GM12878 (cell line): ENCODE measurements at regions not wholly inside any gene's neighbourhood (a gene's known extent, or its start where the extent isn't known, plus 50 kb on each side); places are given as distances from the start of the nearest gene placed in this dataset.

ENCODE experiments used
- ATAC-seq: fragments of 200-7000 bp; cut with Tn5 transposase; 3 replicates; pipeline ENCODE4 v1.9.1; 2020; ENCODE audit warnings: mild to moderate bottlenecking, moderate library complexity
- BruUV-seq: library from RNA; stranded (reverse); fragments of 400-500 nt; replicated peaks from 2 replicates; lab custom pipeline; 2021; lab: Mats Ljungman, UMichigan
- CTCF ChIA-PET: fragments of 300-600 bp; sonication (Branson Sonifier 250); formaldehyde crosslinking; extraction: SDS; loops from one replicate; lab custom pipeline; 2021; ENCODE audit warnings: inconsistent platforms; lab: Yijun Ruan, JAX
- POLR2A ChIA-PET: fragments of 350-600 bp; formaldehyde crosslinking; extraction: SDS; loops from one replicate; lab custom pipeline; 2021; ENCODE audit warnings: inconsistent platforms; lab: Charles Lee
- RAD21 ChIA-PET: fragments of 300-600 bp; sonication (Branson Sonifier 250); formaldehyde crosslinking; loops from one replicate; lab custom pipeline; 2023; ENCODE audit warnings: antibody characterized with exemption; ENCODE audit not compliant: unreplicated experiment; lab: Charles Lee
- SMC1A ChIA-PET: fragments of 300-600 bp; sonication (Branson Sonifier 250); formaldehyde crosslinking; loops from one replicate; lab custom pipeline; 2023; ENCODE audit not compliant: unreplicated experiment, uncharacterized antibody; lab: Charles Lee
- DNase-seq: peaks from one replicate; pipeline ENCODE4 v3.0.0-alpha.2; 2011; ENCODE audit warnings: low read depth, low spot score
- FAIRE-seq: peaks from 3 replicates; lab custom pipeline; 2011; peaks lifted over from hg19 to GRCh38; lab: Jason Lieb, UNC
- H2AFZ ChIP-seq: 2 replicates; pipeline ENCODE4 v1.6.0; 2011; ENCODE audit warnings: low read depth, low read length, control low read depth; ENCODE audit not compliant: control insufficient read depth
- H3K27ac ChIP-seq: 2 replicates; pipeline ENCODE4 v1.5.1; 2011; ENCODE audit warnings: control low read depth; ENCODE audit not compliant: control insufficient read depth, insufficient read depth
- H3K27me3 ChIP-seq, 2 experiments: replicated peaks in 1 of 2; 2 replicates each; pipeline versions ENCODE4 v1.6.0 to v1.6.1; 2011; ENCODE audit warnings: low read length in 1 of 2; ENCODE audit not compliant: control insufficient read depth in 2 of 2, insufficient read depth in 2 of 2
- H3K36me3 ChIP-seq, 2 experiments: 2 replicates each; pipeline ENCODE4 v1.5.1; 2011; ENCODE audit warnings: low read length in 1 of 2; ENCODE audit not compliant: control insufficient read depth in 2 of 2, insufficient read depth in 2 of 2
- H3K4me1 ChIP-seq: 2 replicates; pipeline ENCODE4 v1.6.1; 2011; ENCODE audit warnings: mild to moderate bottlenecking, low read length, moderate library complexity, mixed read lengths; ENCODE audit not compliant: control insufficient read depth, insufficient read depth
- H3K4me2 ChIP-seq: 2 replicates; pipeline ENCODE4 v1.6.0; 2011; ENCODE audit warnings: control low read depth; ENCODE audit not compliant: control insufficient read depth, insufficient read depth
- H3K4me3 ChIP-seq: fragments of 200-600 bp; sonication (generic); 2 replicates; pipeline ENCODE4 v1.5.1; 2016
- H3K79me2 ChIP-seq: 2 replicates; pipeline ENCODE4 v1.6.0; 2011; ENCODE audit warnings: low read length; ENCODE audit not compliant: control insufficient read depth, insufficient read depth
- H3K9ac ChIP-seq: 2 replicates; pipeline ENCODE4 v1.8.0; 2011; ENCODE audit warnings: low read length, control low read depth, mixed read lengths; ENCODE audit not compliant: control insufficient read depth, insufficient read depth
- H3K9me3 ChIP-seq: replicated peaks from 3 replicates; pipeline ENCODE4 v1.5.1; 2011; ENCODE audit warnings: mild to moderate bottlenecking, low read length; ENCODE audit not compliant: control insufficient read depth, insufficient read depth
- H4K20me1 ChIP-seq: 2 replicates; pipeline ENCODE4 v1.6.0; 2011; ENCODE audit not compliant: control insufficient read depth, insufficient read depth
- EP300 ChIP-seq, 2 experiments: fragments of 150-350 bp in 1 of 2; IDR thresholded peaks; 2 replicates each; pipeline ENCODE4 v1.6.1; 2011 to 2012; ENCODE audit warnings: low read depth in 2 of 2, low read length in 2 of 2, borderline replicate concordance in 1 of 2, improper control_type of control experiment in 1 of 2, inconsistent platforms in 1 of 2; ENCODE audit not compliant: control insufficient read depth in 1 of 2
- IRF4 ChIP-seq: IDR thresholded peaks from 2 replicates; pipeline ENCODE4 v1.6.1; 2011; ENCODE audit warnings: low read depth, low read length
- NR2C2 ChIP-seq: IDR thresholded peaks from 2 replicates; pipeline ENCODE4 v1.6.1; 2011; ENCODE audit warnings: borderline replicate concordance, low read depth; ENCODE audit not compliant: control insufficient read depth, insufficient read length
- SIX5 ChIP-seq: IDR thresholded peaks from 2 replicates; pipeline ENCODE4 v1.6.1; 2011; ENCODE audit warnings: mild to moderate bottlenecking, low read depth, low read length, moderate library complexity; ENCODE audit not compliant: severe bottlenecking
- SRF ChIP-seq, 2 experiments: IDR thresholded peaks; 2 replicates each; pipeline ENCODE4 v1.6.1; 2011; ENCODE audit warnings: low read depth in 2 of 2, low read length in 2 of 2, mild to moderate bottlenecking in 1 of 2, moderate library complexity in 1 of 2
- YBX1 ChIP-seq: fragments of 450-650 bp; IDR thresholded peaks from 2 replicates; pipeline ENCODE4 v1.6.1; 2016; ENCODE audit warnings: antibody characterized with exemption
- WGBS: methylation state at CpG from one replicate; pipeline ENCODE4 v1.1.6; 2016; ENCODE audit warnings: low lambda C conversion rate; ENCODE audit not compliant: insufficient replicate concordance, insufficient coverage; ENCODE audit errors: missing lambda C conversion rate; 5-methylcytosine and 5-hydroxymethylcytosine counted together
- in situ Hi-C: fragments of 300-500 bp; cut with MboI; formaldehyde crosslinking; loops from 9 replicates; pipeline ENCODE4 v1.14.3; 2018; ENCODE audit warnings: mixed read lengths
- intact Hi-C: fragments of 100-400 bp; cut with micrococcal nuclease; formaldehyde crosslinking; loops from one replicate; pipeline ENCODE4 v1.14.2; 2022; ENCODE audit not compliant: unreplicated experiment

DNA sequence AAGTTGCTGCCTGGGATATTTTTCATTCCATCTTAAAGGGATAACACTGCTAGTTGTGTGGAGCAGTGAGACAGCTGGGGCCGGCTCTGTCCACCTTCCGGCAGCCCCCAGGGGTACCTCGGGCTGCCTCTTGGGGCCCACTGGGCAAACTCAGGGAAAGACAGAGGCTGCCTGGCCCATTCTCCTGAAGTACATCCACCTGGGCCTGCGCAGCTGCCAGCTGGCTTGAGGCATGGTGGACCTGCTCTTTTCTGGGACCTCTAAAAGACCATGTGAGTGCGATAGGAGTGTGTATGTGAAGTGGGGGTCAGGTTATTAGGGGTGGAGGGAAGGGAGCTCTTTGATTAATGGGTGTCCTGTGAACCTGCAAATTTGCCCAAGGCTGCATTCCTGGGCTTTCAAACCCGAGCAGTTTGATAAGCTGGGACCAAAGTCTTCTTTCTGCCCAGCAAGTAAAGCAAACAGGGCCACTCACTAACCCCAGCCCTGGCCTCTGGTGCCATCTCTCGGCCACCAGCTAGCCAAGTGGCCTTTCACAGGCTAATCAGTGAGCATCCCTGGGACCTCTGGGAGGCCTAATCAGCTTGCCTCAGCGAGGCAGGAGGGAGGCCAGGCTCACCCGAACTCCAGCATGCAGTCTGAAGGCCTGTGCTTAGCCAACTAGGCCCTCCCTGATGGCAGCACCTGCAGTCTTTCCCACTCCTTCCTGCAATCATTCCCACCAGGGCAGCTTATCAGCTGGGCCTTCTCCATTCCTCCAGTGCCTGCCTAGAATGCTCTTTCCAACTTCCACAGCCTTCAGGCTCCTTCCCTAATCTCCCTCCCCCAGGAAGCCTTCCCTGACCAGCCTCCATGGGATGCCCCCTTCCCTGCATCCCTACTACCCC, 954.7 kb upstream of the ZNF722 start (continued):
- TF ChIP-seq NR2C2 (no peak), SIX5 (no peak), EP300 (IDR thresholded peaks at IDR 0.05; ENCODE audit: borderline replicate concordance in 1 of 2, control insufficient read depth in 1 of 2, low read depth in 2 of 2, low read length in 2 of 2) (no peak), SRF (IDR thresholded peaks at IDR 0.05; ENCODE audit: low read depth in 2 of 2, low read length in 2 of 2) (no peak), IRF4 (no peak)

DNA sequence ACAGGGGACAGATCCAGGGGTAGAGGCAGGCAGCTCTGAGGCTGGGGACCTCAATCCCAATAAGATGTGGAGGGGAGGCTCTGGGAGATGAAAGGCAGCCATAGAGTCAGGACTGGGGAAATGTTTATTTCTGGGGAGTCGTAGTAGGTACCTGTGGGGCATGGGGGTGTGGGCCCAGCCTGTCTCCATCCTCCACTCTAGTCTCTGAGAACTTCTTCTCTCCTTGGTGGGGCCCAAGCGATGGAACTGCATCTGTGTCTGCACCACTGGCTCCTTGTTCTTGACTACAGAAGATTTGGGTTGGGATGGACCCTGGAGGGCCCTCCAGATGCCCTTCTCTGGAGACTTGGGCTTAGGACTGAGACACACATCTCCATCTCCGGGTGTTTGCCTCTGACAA, 953.9 kb upstream of the ZNF722 start:
- BruUV-seq, result no TSS peak
- Histone ChIP-seq H3K9me3 (no peaks in the 10 kb centered on the region; the same call in 2 of the 3 replicates), H2AFZ (no peak overlapping the region), H3K79me2 (no peaks in the 10 kb centered on the region), H3K4me3 (no peak overlapping the region), H3K27ac (no peak overlapping the region), H3K27me3 (no peaks in the 10 kb centered on the region), H4K20me1 (no peaks in the 10 kb centered on the region), H3K4me2 (no peak overlapping the region), H3K4me1 (no peaks in the 10 kb centered on the region), H3K36me3 (no peaks in the 10 kb centered on the region), H3K9ac (no peak overlapping the region)
- ChIA-PET POLR2A (no interaction called here), CTCF (no interaction called here), RAD21 (no interaction called here), SMC1A (no interaction called here)
- WGBS, result 6% methylated on average over 3 of the region's 3 CpGs
- TF ChIP-seq YBX1, result no peak
- intact Hi-C loops, result no loop called here
- in situ Hi-C loops, result no loop called here
- no peak for DNase-seq
- no peak for ATAC-seq
- FAIRE-seq, result no peak
